ENCODE measurements at regions not wholly inside any gene's neighbourhood (a gene's known extent, or its start where the extent isn't known, plus 50 kb on each side); places are given as distances from the start of the nearest gene placed in this dataset.

- no peaks in the 10 kb centered on the region for H3K36me3 ChIP-seq (ENCODE audit: control insufficient read depth, insufficient read depth, low read length)
- TF ChIP-seq, protein P1, sequence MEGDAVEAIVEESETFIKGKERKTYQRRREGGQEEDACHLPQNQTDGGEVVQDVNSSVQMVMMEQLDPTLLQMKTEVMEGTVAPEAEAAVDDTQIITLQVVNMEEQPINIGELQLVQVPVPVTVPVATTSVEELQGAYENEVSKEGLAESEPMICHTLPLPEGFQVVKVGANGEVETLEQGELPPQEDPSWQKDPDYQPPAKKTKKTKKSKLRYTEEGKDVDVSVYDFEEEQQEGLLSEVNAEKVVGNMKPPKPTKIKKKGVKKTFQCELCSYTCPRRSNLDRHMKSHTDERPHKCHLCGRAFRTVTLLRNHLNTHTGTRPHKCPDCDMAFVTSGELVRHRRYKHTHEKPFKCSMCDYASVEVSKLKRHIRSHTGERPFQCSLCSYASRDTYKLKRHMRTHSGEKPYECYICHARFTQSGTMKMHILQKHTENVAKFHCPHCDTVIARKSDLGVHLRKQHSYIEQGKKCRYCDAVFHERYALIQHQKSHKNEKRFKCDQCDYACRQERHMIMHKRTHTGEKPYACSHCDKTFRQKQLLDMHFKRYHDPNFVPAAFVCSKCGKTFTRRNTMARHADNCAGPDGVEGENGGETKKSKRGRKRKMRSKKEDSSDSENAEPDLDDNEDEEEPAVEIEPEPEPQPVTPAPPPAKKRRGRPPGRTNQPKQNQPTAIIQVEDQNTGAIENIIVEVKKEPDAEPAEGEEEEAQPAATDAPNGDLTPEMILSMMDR (IDR thresholded peaks at IDR 0.05; ENCODE audit: insufficient read depth, low read length, poor library complexity, severe bottlenecking) = no peak
- DNase-seq (ENCODE audit: low read depth) = no peak
These were observed 177.9 kb downstream of the GALC start for GRCh38 chr14:87815121-87815520.

DNA sequence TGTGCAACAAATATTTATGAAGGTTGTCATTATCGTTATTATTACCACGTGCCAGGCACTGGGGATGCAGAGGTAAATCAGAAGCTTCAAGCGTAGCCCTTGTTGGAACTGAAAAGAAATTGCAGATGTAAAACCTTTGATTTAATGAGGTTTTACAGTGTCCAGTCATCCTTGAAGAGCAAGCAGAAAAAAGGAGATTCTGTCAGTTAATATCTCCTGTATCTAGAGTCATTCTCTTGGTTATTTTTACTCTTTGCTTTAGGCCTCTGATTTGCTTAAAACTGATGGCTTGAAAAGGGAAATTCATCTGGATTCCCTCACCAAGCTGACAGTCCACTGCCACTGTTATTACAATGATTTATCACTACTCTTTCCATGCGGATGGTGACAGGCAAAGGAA, 179.3 kb downstream of the GALC start:
- H3K4me3 ChIP-seq (ENCODE audit: low read depth, low read length) = no peak overlapping the region
- H3K36me3 ChIP-seq (ENCODE audit: control insufficient read depth, insufficient read depth, low read length) = no peaks in the 10 kb centered on the region
- no peak for DNase-seq (ENCODE audit: low read depth)
- TF ChIP-seq, protein P1 (IDR thresholded peaks at IDR 0.05; ENCODE audit: insufficient read depth, low read length, poor library complexity, severe bottlenecking) = no peak
- H3K27me3 ChIP-seq (ENCODE audit: control insufficient read depth, insufficient read depth, low read length) = no peaks in the 10 kb centered on the region

More at GRCh38 chr14:87815121-87815520, 177.9 kb downstream of the GALC start:
- Histone ChIP-seq H3K27me3 (ENCODE audit: control insufficient read depth, insufficient read depth, low read length) (no peaks in the 10 kb centered on the region), H3K4me3 (ENCODE audit: low read depth, low read length) (no peak overlapping the region)

DNA sequence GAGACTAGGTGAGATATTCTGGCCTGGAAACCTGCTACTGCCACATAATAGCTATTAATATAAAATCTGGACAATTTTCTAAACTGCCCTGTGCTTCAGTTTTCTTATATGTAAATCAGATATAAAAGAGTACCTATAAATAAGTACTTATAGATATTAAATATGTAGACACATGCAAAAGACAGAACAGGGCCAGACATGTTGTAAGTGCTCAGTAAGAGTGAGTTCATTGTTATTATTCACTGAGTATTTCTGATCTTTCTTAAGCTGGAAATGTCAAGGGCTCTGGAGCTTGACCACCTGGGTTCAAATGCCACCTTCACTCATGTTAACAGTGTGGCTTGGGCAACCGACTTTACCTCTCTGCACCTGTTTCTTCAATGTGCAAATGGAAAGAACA, 179.8 kb downstream of the GALC start:
- TF ChIP-seq, protein P1 (IDR thresholded peaks at IDR 0.05; ENCODE audit: insufficient read depth, low read length, poor library complexity, severe bottlenecking) = no peak
- Histone ChIP-seq H3K36me3 (ENCODE audit: control insufficient read depth, insufficient read depth, low read length) (no peaks in the 10 kb centered on the region), H3K4me3 (ENCODE audit: low read depth, low read length) (no peak overlapping the region), H3K27me3 (ENCODE audit: control insufficient read depth, insufficient read depth, low read length) (no peaks in the 10 kb centered on the region)
- no peak for DNase-seq (ENCODE audit: low read depth)

DNA sequence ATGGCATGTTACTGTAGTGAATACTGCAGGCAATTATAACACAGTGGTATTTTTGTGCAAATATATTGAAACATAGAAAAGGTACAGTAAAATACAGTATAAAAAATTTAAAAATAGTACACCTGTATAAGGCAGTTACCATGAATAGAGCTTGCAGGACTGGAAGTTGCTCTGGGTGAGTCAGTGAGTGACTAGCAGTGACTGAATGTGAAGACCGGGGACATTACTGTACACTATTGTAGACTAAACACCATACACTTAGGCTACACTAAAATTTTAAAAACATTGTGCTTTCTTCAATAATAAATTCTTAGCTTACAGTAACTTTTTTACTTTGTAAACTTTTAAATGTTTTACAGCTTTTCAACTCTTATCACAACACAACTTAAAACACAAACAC, 181.7 kb downstream of the GALC start:
- Histone ChIP-seq H3K36me3 (ENCODE audit: control insufficient read depth, insufficient read depth, low read length) (no peaks in the 10 kb centered on the region), H3K27me3 (ENCODE audit: control insufficient read depth, insufficient read depth, low read length) (no peaks in the 10 kb centered on the region), H3K4me3 (ENCODE audit: low read depth, low read length) (no peak overlapping the region)
- DNase-seq (ENCODE audit: low read depth) = no peak
- TF ChIP-seq, protein P1 (IDR thresholded peaks at IDR 0.05; ENCODE audit: insufficient read depth, low read length, poor library complexity, severe bottlenecking) = no peak

DNA sequence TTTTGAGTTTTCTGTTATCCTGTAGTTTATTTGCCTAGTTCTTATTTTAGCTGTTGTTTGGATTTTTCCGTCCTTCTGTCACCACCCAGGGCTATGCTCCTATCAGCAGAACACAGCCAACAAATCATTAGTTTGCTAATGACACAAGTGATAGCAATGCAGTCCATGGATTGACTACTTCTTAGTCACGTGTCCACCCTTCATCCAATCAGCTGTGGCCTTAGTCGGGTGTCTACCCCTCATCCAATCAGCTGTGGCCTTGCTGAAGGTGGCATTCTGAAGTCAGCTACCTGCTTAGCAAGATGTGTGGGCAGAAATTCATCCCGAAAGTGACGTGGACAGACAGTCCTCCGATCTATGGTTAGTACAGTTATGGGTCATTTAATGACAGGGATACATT, 182.3 kb downstream of the GALC start:
- TF ChIP-seq, protein P1 (IDR thresholded peaks at IDR 0.05; ENCODE audit: insufficient read depth, low read length, poor library complexity, severe bottlenecking) = no peak
- H3K36me3 ChIP-seq (ENCODE audit: control insufficient read depth, insufficient read depth, low read length) = no peaks in the 10 kb centered on the region
- H3K4me3 ChIP-seq (ENCODE audit: low read depth, low read length) = no peak overlapping the region
- no peaks in the 10 kb centered on the region for H3K27me3 ChIP-seq (ENCODE audit: control insufficient read depth, insufficient read depth, low read length)
- no peak for DNase-seq (ENCODE audit: low read depth)

DNA sequence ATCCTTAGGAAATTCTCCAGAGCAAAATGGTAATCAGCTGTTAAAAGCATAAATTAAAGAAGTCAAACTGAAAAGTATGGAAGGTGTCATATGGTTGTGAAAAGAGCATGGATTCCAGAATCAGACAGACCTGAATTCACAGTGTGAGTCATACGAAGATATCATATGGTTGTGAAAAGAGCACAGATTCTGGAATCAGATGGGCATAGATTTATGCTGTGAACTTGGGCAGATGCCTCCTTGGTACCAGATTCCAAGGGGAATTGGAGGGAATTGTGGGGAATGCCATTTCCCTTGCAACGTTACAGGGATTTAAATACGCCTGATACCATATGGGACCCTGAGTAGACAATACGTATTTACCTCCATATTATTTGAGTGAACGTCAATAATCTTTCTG, 183.7 kb downstream of the GALC start:
- DNase-seq (ENCODE audit: low read depth) = no peak
- H3K4me3 ChIP-seq (ENCODE audit: low read depth, low read length) = no peak overlapping the region
- no peaks in the 10 kb centered on the region for H3K36me3 ChIP-seq (ENCODE audit: control insufficient read depth, insufficient read depth, low read length)

More for the DNA sequence above, 183.7 kb downstream of the GALC start:
- no peaks in the 10 kb centered on the region for H3K27me3 ChIP-seq (ENCODE audit: control insufficient read depth, insufficient read depth, low read length)
- TF ChIP-seq, protein P1 (IDR thresholded peaks at IDR 0.05; ENCODE audit: insufficient read depth, low read length, poor library complexity, severe bottlenecking) = no peak

All from kidney epithelial cell (primary cell).